Daoy (cell line): ENCODE measurements at regions not wholly inside any gene's neighbourhood (a gene's known extent, or its start where the extent isn't known, plus 50 kb on each side); places are given as distances from the start of the nearest gene placed in this dataset.
A peak's percentile ranks its signal among the peaks of the same experiment; 100 is the strongest.

Experiments used
- DNase-seq: peaks from one replicate; pipeline ENCODE4 v3.0.0-alpha.2; 2015; ENCODE audit warnings: low read depth

- no peak for DNase-seq
These were observed 557.9 kb downstream of the TNS1 start for GRCh38 chr2:217444932-217445331.

GRCh38 chr2:217444509-217444908, 558.3 kb downstream of the TNS1 start:
- DNase-seq, result no peak

- no peak for DNase-seq
These were observed 559.2 kb downstream of the TNS1 start for GRCh38 chr2:217443601-217444000.

- DNase-seq, result no peak
These were observed 562.8 kb downstream of the TNS1 start for GRCh38 chr2:217440000-217440399.

- DNase-seq, result no peak
These were observed 564.0 kb downstream of the TNS1 start for GRCh38 chr2:217438821-217439220.

- DNase-seq, result no peak
These were observed 564.7 kb downstream of the TNS1 start for GRCh38 chr2:217438136-217438535.

GRCh38 chr2:217437290-217437870, 565.4 kb downstream of the TNS1 start:
- DNase-seq, result no peak

GRCh38 chr2:217436386-217436785, 566.4 kb downstream of the TNS1 start:
- DNase-seq, result no peak

GRCh38 chr2:217434180-217434975, 568.4 kb downstream of the TNS1 start:
- DNase-seq, result peak; percentile 80

GRCh38 chr2:217433522-217433921, 569.3 kb downstream of the TNS1 start:
- DNase-seq, result no peak

- DNase-seq, result no peak
These were observed 571.1 kb downstream of the TNS1 start for GRCh38 chr2:217431577-217432269.

- no peak for DNase-seq
These were observed 571.2 kb upstream of the TNP1 start for GRCh38 chr2:217430916-217431576.

GRCh38 chr2:217429981-217430500, 570.2 kb upstream of the TNP1 start:
- no peak for DNase-seq

- DNase-seq, result no peak
These were observed 562.0 kb upstream of the TNP1 start for GRCh38 chr2:217421834-217422233.

GRCh38 chr2:217420854-217421253, 561.0 kb upstream of the TNP1 start:
- DNase-seq, result no peak

GRCh38 chr2:217419055-217419671, 559.3 kb upstream of the TNP1 start:
- DNase-seq, result no peak

GRCh38 chr2:217418544-217418943, 558.7 kb upstream of the TNP1 start:
- no peak for DNase-seq

- DNase-seq, result no peak
These were observed 558.2 kb upstream of the TNP1 start for GRCh38 chr2:217418090-217418489.

- DNase-seq, result no peak
These were observed 557.7 kb upstream of the TNP1 start for GRCh38 chr2:217417536-217417935.

- DNase-seq, result no peak
These were observed 555.5 kb upstream of the TNP1 start for GRCh38 chr2:217415316-217415715.

GRCh38 chr2:217414429-217414828, 554.6 kb upstream of the TNP1 start:
- DNase-seq, result no peak

- no peak for DNase-seq
These were observed 553.3 kb upstream of the TNP1 start for GRCh38 chr2:217413193-217413592.
